ENCODE measurements at regions not wholly inside any gene's neighbourhood (a gene's known extent, or its start where the extent isn't known, plus 50 kb on each side); places are given as distances from the start of the nearest gene placed in this dataset.
"Not testable (repeated sequence)": the region's sequence is repeated elsewhere in the genome, so short reads cannot be mapped to it uniquely, and the experiment has no call there.

- TF ChIP-seq EP300, CTCF, POLR2A (IDR thresholded peaks at IDR 0.05): not testable (repeated sequence)
Measured at GRCh38 chr21:28381000-28381745, 611.5 kb downstream of the LTN1 start.
